H9 (cell line): ENCODE measurements at regions not wholly inside any gene's neighbourhood (a gene's known extent, or its start where the extent isn't known, plus 50 kb on each side); places are given as distances from the start of the nearest gene placed in this dataset.

ENCODE experiments used
- DNase-seq: peaks from one replicate; pipeline ENCODE4 v3.0.0-alpha.2; 2017
- H2AFZ ChIP-seq: one replicate; pipeline ENCODE4 v1.6.1; 2013; ENCODE audit warnings: mild to moderate bottlenecking, low read length, control low read depth, moderate library complexity
- H2AK5ac ChIP-seq: 2 replicates; pipeline ENCODE4 v1.6.1; 2013; ENCODE audit warnings: low read length, control low read depth, mixed read lengths; ENCODE audit not compliant: insufficient read length
- H2BK120ac ChIP-seq: one replicate; pipeline ENCODE4 v1.6.1; 2013; ENCODE audit warnings: low read depth, mild to moderate bottlenecking, low read length, control low read depth, inconsistent platforms; ENCODE audit not compliant: poor library complexity, severe bottlenecking
- H2BK12ac ChIP-seq: 2 replicates; pipeline ENCODE4 v1.6.1; 2013; ENCODE audit warnings: low read length, control low read depth, mixed read lengths, low read depth; ENCODE audit not compliant: insufficient read length
- H2BK15ac ChIP-seq: 2 replicates; pipeline ENCODE4 v1.6.1; 2013; ENCODE audit warnings: low read depth, low read length, control low read depth
- H2BK20ac ChIP-seq: one replicate; pipeline ENCODE4 v1.6.1; 2013; ENCODE audit warnings: low read depth, mild to moderate bottlenecking, low read length, control low read depth, inconsistent platforms; ENCODE audit not compliant: poor library complexity, severe bottlenecking
- H2BK5ac ChIP-seq: 2 replicates; pipeline ENCODE4 v1.6.1; 2013; ENCODE audit warnings: low read length, control low read depth, mixed read lengths; ENCODE audit not compliant: insufficient read length
- H3K14ac ChIP-seq: 2 replicates; pipeline ENCODE4 v1.6.1; 2013; ENCODE audit warnings: low read length, control low read depth; ENCODE audit not compliant: insufficient read depth
- H3K18ac ChIP-seq: 2 replicates; pipeline ENCODE4 v1.6.1; 2013; ENCODE audit warnings: low read depth, mild to moderate bottlenecking, mixed read lengths, low read length, control low read depth; ENCODE audit not compliant: insufficient read length
- H3K23ac ChIP-seq: 2 replicates; pipeline ENCODE4 v1.6.1; 2013; ENCODE audit warnings: low read length, control low read depth, mixed read lengths, low read depth; ENCODE audit not compliant: insufficient read length
- H3K23me2 ChIP-seq: 2 replicates; pipeline ENCODE4 v1.6.1; 2013; ENCODE audit warnings: low read depth, mild to moderate bottlenecking, mixed read lengths, low read length, control low read depth; ENCODE audit not compliant: insufficient read length, poor library complexity, severe bottlenecking
- H3K27ac ChIP-seq: 2 replicates; pipeline ENCODE4 v1.5.1; 2013; ENCODE audit warnings: low read length, control low read depth, mixed read lengths, low read depth; ENCODE audit not compliant: insufficient read length
- H3K27me3 ChIP-seq: 2 replicates; pipeline ENCODE4 v1.6.1; 2013; ENCODE audit warnings: low read length, control low read depth, inconsistent platforms; ENCODE audit not compliant: insufficient read depth
- H3K4ac ChIP-seq: 2 replicates; pipeline ENCODE4 v1.6.1; 2013; ENCODE audit warnings: low read depth, mild to moderate bottlenecking, control low read depth, inconsistent platforms, low read length, moderate library complexity
- H3K4me1 ChIP-seq: 2 replicates; pipeline ENCODE4 v1.6.1; 2013; ENCODE audit warnings: low read length, control low read depth, inconsistent platforms; ENCODE audit not compliant: insufficient read depth
- H3K4me2 ChIP-seq: 2 replicates; pipeline ENCODE4 v1.6.1; 2013; ENCODE audit warnings: low read length, control low read depth, mixed read lengths; ENCODE audit not compliant: insufficient read length, insufficient read depth
- H3K56ac ChIP-seq: 2 replicates; pipeline ENCODE4 v1.6.1; 2013; ENCODE audit warnings: low read depth, mild to moderate bottlenecking, mixed read lengths, low read length, control low read depth; ENCODE audit not compliant: insufficient read length
- H3K79me1 ChIP-seq: 2 replicates; pipeline ENCODE4 v1.6.1; 2013; ENCODE audit warnings: low read depth, mild to moderate bottlenecking, moderate library complexity, low read length, control low read depth, inconsistent platforms; ENCODE audit not compliant: insufficient read depth, poor library complexity, severe bottlenecking
- H3K79me2 ChIP-seq: 2 replicates; pipeline ENCODE4 v1.6.1; 2013; ENCODE audit warnings: low read length, control low read depth, inconsistent platforms; ENCODE audit not compliant: insufficient read depth
- H3K9ac ChIP-seq: 2 replicates; pipeline ENCODE4 v1.6.1; 2013; ENCODE audit warnings: low read length, control low read depth, mixed read lengths; ENCODE audit not compliant: insufficient read length; ENCODE audit errors: extremely low read depth
- H3K9me3 ChIP-seq: one replicate; pipeline ENCODE4 v1.6.1; 2013; ENCODE audit warnings: low read depth, low read length, inconsistent platforms; ENCODE audit not compliant: control insufficient read depth
- H3T11ph ChIP-seq: one replicate; pipeline ENCODE4 v1.6.1; 2013; ENCODE audit warnings: mild to moderate bottlenecking, low read length, control low read depth, inconsistent platforms
- H4K20me1 ChIP-seq: one replicate; pipeline ENCODE4 v1.6.1; 2013; ENCODE audit not compliant: control insufficient read depth, insufficient read length, insufficient read depth
- H4K5ac ChIP-seq: 2 replicates; pipeline ENCODE4 v1.6.1; 2013; ENCODE audit warnings: low read depth, mild to moderate bottlenecking, mixed read lengths, low read length, control low read depth; ENCODE audit not compliant: insufficient read length
- H4K8ac ChIP-seq: replicated peaks from 2 replicates; pipeline ENCODE4 v1.6.1; 2013; ENCODE audit warnings: low read length, control low read depth, mixed read lengths, low read depth; ENCODE audit not compliant: insufficient read length
- H4K91ac ChIP-seq: 2 replicates; pipeline ENCODE4 v1.6.1; 2013; ENCODE audit warnings: low read depth, mild to moderate bottlenecking, moderate library complexity, mixed read lengths, low read length, control low read depth; ENCODE audit not compliant: insufficient read length
- H3K27ac Mint-ChIP-seq, 3 experiments: 2 replicates in 2 of 3; 3 replicates in 1 of 3; pipeline ENCODE4 v1.8.0; 2020 to 2021; ENCODE audit warnings: mixed read lengths in 3 of 3, mild to moderate bottlenecking in 1 of 3, moderate library complexity in 1 of 3
- H3K27me3 Mint-ChIP-seq: 2 replicates; pipeline ENCODE4 v1.8.0; 2021; ENCODE audit warnings: low read depth, mild to moderate bottlenecking, moderate library complexity, mixed read lengths
- H3K36me3 Mint-ChIP-seq, 3 experiments: 2 replicates in 2 of 3; 3 replicates in 1 of 3; pipeline ENCODE4 v1.8.0; 2020 to 2021; ENCODE audit warnings: low read depth in 3 of 3, mixed read lengths in 3 of 3; ENCODE audit not compliant: insufficient read depth in 1 of 3
- H3K4me1 Mint-ChIP-seq, 2 experiments: 2 replicates each; pipeline ENCODE4 v1.8.0; 2020; ENCODE audit warnings: mixed read lengths in 2 of 2
- H3K4me3 Mint-ChIP-seq, 2 experiments: 2 replicates in 1 of 2; 3 replicates in 1 of 2; pipeline ENCODE4 v1.8.0; 2020 to 2021; ENCODE audit warnings: mild to moderate bottlenecking in 2 of 2, mixed read lengths in 2 of 2, moderate library complexity in 1 of 2
- H3K9me3 Mint-ChIP-seq, 2 experiments: 2 replicates in 1 of 2; 3 replicates in 1 of 2; pipeline ENCODE4 v1.8.0; 2020; ENCODE audit warnings: mild to moderate bottlenecking in 2 of 2, mixed read lengths in 2 of 2, moderate library complexity in 1 of 2
- CTCF ChIP-seq: fragments of 200-600 bp; sonication (generic); conservative IDR thresholded peaks from 3 replicates; pipeline ENCODE4 v1.8.0; 2021; ENCODE audit warnings: antibody characterized with exemption, mild to moderate bottlenecking
- WGBS: extraction: QIAGEN DNeasy Blood & Tissue Kit; methylation state at CpG from one replicate; pipeline ENCODE4 v1.1.7; 2013; ENCODE audit warnings: missing lambda C conversion rate, low lambda C conversion rate, mixed read lengths; ENCODE audit not compliant: insufficient read length; ENCODE audit errors: extremely low coverage; 5-methylcytosine and 5-hydroxymethylcytosine counted together

- H3K27ac Mint-ChIP-seq, result no peak overlapping the region
These were observed 107.4 kb upstream of the MSX1 start for GRCh38 chr4:4752025-4752424.

More at GRCh38 chr4:4752025-4752424, 107.4 kb upstream of the MSX1 start:
- no peak overlapping the region for H2BK12ac ChIP-seq
- H3K18ac ChIP-seq, result no peak overlapping the region
- WGBS, result no CpG with 5 or more reads among the region's 12 CpGs
- H2BK15ac ChIP-seq, result no peak overlapping the region
- no peak overlapping the region for H3K14ac ChIP-seq
- H3K9ac ChIP-seq, result no peak overlapping the region
- no peaks in the 10 kb centered on the region for H4K20me1 ChIP-seq
- H3K56ac ChIP-seq, result no peak overlapping the region
- H4K91ac ChIP-seq, result no peak overlapping the region
- no peak overlapping the region for H2BK5ac ChIP-seq
- H3K27me3 Mint-ChIP-seq, result peaks cover 25% of the 10 kb centered on the region
- H3K36me3 Mint-ChIP-seq, result peaks cover 0 to 4% (median 2%) of the 10 kb centered on the region in 3 experiments; a peak in 3 of 7 replicates
- no peaks in the 10 kb centered on the region for H3K79me2 ChIP-seq
- H3K4ac ChIP-seq, result no peak overlapping the region
- no peak for DNase-seq
- TF ChIP-seq CTCF, result no peak
- H3K4me2 ChIP-seq, result no peak overlapping the region
- H2BK20ac ChIP-seq, result no peak overlapping the region
- no peak overlapping the region for H2BK120ac ChIP-seq
- H3K27me3 ChIP-seq, result no peaks in the 10 kb centered on the region
- H3K4me1 Mint-ChIP-seq, result peaks cover 0 to 16% of the 10 kb centered on the region in 2 experiments; a peak in 2 of 4 replicates
- no peak overlapping the region for H3T11ph ChIP-seq
- H3K23ac ChIP-seq, result no peak overlapping the region
- no peak overlapping the region for H3K4me3 Mint-ChIP-seq
- no peak overlapping the region for H4K5ac ChIP-seq
- H2AK5ac ChIP-seq, result no peak overlapping the region
- H3K9me3 ChIP-seq, result peaks cover 4% of the 10 kb centered on the region
- H4K8ac ChIP-seq, result no peak overlapping the region
- no peaks in the 10 kb centered on the region for H3K4me1 ChIP-seq
- H3K79me1 ChIP-seq, result no peaks in the 10 kb centered on the region
- H3K9me3 Mint-ChIP-seq, result peaks cover 5 to 8% of the 10 kb centered on the region in 2 experiments; a peak in 3 of 5 replicates
- no peaks in the 10 kb centered on the region for H3K23me2 ChIP-seq
- H2AFZ ChIP-seq, result no peak overlapping the region
- no peak overlapping the region for H3K27ac ChIP-seq
